GM12878 (cell line): ENCODE measurements at regions not wholly inside any gene's neighbourhood (a gene's known extent, or its start where the extent isn't known, plus 50 kb on each side); places are given as distances from the start of the nearest gene placed in this dataset.

ENCODE experiments used
- BRCA1 ChIP-seq: IDR thresholded peaks from 2 replicates; pipeline ENCODE4 v1.6.1; 2011; ENCODE audit warnings: low read depth, low read length, improper control_type of control experiment
- NR2C2 ChIP-seq: IDR thresholded peaks from 2 replicates; pipeline ENCODE4 v1.6.1; 2011; ENCODE audit warnings: borderline replicate concordance, low read depth; ENCODE audit not compliant: control insufficient read depth, insufficient read length
- SRF ChIP-seq, 2 experiments: IDR thresholded peaks; 2 replicates each; pipeline ENCODE4 v1.6.1; 2011; ENCODE audit warnings: low read depth in 2 of 2, low read length in 2 of 2, mild to moderate bottlenecking in 1 of 2, moderate library complexity in 1 of 2
- ZNF217 ChIP-seq: fragments of 450-650 bp; IDR thresholded peaks from 2 replicates; pipeline ENCODE4 v1.6.1; 2017; ENCODE audit warnings: antibody characterized with exemption, mild to moderate bottlenecking
- TF ChIP-seq, protein P1 (sequence below), 3 experiments: IDR thresholded peaks in 2 of 3; conservative IDR thresholded peaks in 1 of 3; 2 replicates each; pipeline ENCODE4 v1.5.1; 2011; ENCODE audit warnings: low read depth in 3 of 3, low read length in 3 of 3, mild to moderate bottlenecking in 3 of 3, control low read depth in 2 of 3, moderate library complexity in 2 of 3, inconsistent platforms in 1 of 3, mixed read lengths in 1 of 3; ENCODE audit not compliant: control insufficient read depth in 2 of 3, insufficient read depth in 1 of 3; ENCODE audit errors: extremely low read depth in 1 of 3
- TF ChIP-seq, protein P2 (sequence below): fragments of 450-650 bp; IDR thresholded peaks from 2 replicates; pipeline ENCODE4 v1.6.1; 2014; ENCODE audit warnings: mild to moderate bottlenecking

DNA sequence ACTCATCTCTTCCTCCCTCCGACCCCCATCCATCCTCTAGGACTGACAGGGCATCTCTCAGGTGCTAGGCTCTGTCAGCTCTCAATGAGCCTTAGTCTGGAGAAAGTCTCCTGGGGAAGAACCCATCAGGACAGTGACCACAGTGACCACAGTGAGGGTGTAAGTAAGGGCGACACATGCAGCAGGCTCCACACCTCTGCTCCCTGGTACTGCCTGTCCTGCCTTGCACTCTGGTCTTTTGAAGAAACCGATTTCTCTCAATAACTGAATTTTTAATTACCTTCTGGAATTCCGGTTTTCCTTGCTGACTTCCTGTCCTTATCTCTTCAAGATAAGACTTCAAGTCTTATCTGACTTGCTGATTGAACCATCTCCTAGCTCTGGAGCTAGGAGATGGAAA, 190.2 kb downstream of the ACTR3B start:
- TF ChIP-seq SRF (IDR thresholded peaks at IDR 0.05; ENCODE audit: low read depth in 2 of 2, low read length in 2 of 2): no peak
- TF ChIP-seq, protein P1, sequence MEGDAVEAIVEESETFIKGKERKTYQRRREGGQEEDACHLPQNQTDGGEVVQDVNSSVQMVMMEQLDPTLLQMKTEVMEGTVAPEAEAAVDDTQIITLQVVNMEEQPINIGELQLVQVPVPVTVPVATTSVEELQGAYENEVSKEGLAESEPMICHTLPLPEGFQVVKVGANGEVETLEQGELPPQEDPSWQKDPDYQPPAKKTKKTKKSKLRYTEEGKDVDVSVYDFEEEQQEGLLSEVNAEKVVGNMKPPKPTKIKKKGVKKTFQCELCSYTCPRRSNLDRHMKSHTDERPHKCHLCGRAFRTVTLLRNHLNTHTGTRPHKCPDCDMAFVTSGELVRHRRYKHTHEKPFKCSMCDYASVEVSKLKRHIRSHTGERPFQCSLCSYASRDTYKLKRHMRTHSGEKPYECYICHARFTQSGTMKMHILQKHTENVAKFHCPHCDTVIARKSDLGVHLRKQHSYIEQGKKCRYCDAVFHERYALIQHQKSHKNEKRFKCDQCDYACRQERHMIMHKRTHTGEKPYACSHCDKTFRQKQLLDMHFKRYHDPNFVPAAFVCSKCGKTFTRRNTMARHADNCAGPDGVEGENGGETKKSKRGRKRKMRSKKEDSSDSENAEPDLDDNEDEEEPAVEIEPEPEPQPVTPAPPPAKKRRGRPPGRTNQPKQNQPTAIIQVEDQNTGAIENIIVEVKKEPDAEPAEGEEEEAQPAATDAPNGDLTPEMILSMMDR (IDR thresholded peaks at IDR 0.05 in 2 of 3, conservative IDR thresholded peaks at IDR 0.05 in 1 of 3; ENCODE audit: control insufficient read depth in 2 of 3, extremely low read depth in 1 of 3, insufficient read depth in 1 of 3, low read depth in 3 of 3, low read length in 3 of 3): no peak
- no peak for TF ChIP-seq NR2C2
- TF ChIP-seq BRCA1: no peak
- TF ChIP-seq, protein P2, sequence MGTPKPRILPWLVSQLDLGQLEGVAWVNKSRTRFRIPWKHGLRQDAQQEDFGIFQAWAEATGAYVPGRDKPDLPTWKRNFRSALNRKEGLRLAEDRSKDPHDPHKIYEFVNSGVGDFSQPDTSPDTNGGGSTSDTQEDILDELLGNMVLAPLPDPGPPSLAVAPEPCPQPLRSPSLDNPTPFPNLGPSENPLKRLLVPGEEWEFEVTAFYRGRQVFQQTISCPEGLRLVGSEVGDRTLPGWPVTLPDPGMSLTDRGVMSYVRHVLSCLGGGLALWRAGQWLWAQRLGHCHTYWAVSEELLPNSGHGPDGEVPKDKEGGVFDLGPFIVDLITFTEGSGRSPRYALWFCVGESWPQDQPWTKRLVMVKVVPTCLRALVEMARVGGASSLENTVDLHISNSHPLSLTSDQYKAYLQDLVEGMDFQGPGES: no peak
- no peak for TF ChIP-seq ZNF217
